ENCODE measurements at regions not wholly inside any gene's neighbourhood (a gene's known extent, or its start where the extent isn't known, plus 50 kb on each side); places are given as distances from the start of the nearest gene placed in this dataset.

GRCh38 chr2:224320660-224321059 is 81.2 kb downstream of the FAM124B start:
- TF ChIP-seq E2F4 (IDR thresholded peaks at IDR 0.05; ENCODE audit: low read depth, low read length): no peak
- no peak for TF ChIP-seq NRF1 (conservative IDR thresholded peaks at IDR 0.05; ENCODE audit: low read depth, low read length)
- TF ChIP-seq ZBED1 (IDR thresholded peaks at IDR 0.05; ENCODE audit: borderline replicate concordance): no peak
- no peak for TF ChIP-seq ZNF687 (IDR thresholded peaks at IDR 0.05)
- TF ChIP-seq ZNF217 (IDR thresholded peaks at IDR 0.05): no peak
- no peak for TF ChIP-seq ASH2L (IDR thresholded peaks at IDR 0.05; ENCODE audit: borderline replicate concordance, low read depth)
- TF ChIP-seq KDM1A (IDR thresholded peaks at IDR 0.05; ENCODE audit: borderline replicate concordance): no peak
- no peak for TF ChIP-seq PAX5 (IDR thresholded peaks at IDR 0.05; ENCODE audit: borderline replicate concordance, low read depth, low read length)
- no peak for TF ChIP-seq BCLAF1 (IDR thresholded peaks at IDR 0.05)
- no peak for TF ChIP-seq ATF2 (IDR thresholded peaks at IDR 0.05; ENCODE audit: low read length)
- no peak for TF ChIP-seq SUPT20H (IDR thresholded peaks at IDR 0.05; ENCODE audit: borderline replicate concordance, control insufficient read depth, low read depth, low read length)
- TF ChIP-seq SKIL (IDR thresholded peaks at IDR 0.05; ENCODE audit: low read depth, poor library complexity, severe bottlenecking): no peak
- DNase-seq (ENCODE audit: low read depth, low spot score): no peak
- no peaks in the 10 kb centered on the region for H3K4me1 ChIP-seq (ENCODE audit: control insufficient read depth, insufficient read depth, low read length)
- no peak overlapping the region for H2AFZ ChIP-seq (ENCODE audit: control insufficient read depth, low read depth, low read length)
- H3K27ac ChIP-seq (ENCODE audit: control insufficient read depth, insufficient read depth): no peak overlapping the region
- H3K4me2 ChIP-seq (ENCODE audit: control insufficient read depth, insufficient read depth): no peak overlapping the region
- POLR2A ChIA-PET: no interaction called here
- RAD21 ChIA-PET (ENCODE audit: unreplicated experiment): no interaction called here
- SMC1A ChIA-PET (ENCODE audit: uncharacterized antibody, unreplicated experiment): interaction anchor here (0.6 to 0.8 kb wide), 2 partner anchors 12 to 995 kb away, joined by 3 read pairs; no protein-coding TSS in a partner anchor
- no TSS peak for BruUV-seq (replicated peaks)
- in situ Hi-C loops (cut with MboI) (no loop called here), intact Hi-C loops (cut with micrococcal nuclease; ENCODE audit: unreplicated experiment) (no loop called here)
- no peak for FAIRE-seq
- no peaks in the 10 kb centered on the region for H4K20me1 ChIP-seq (ENCODE audit: control insufficient read depth, insufficient read depth)
- no peak overlapping the region for H3K9ac ChIP-seq (ENCODE audit: control insufficient read depth, insufficient read depth, low read length)
- 28% methylated on average over 1 of the region's 1 CpG for WGBS (ENCODE audit: insufficient coverage, insufficient replicate concordance, low lambda C conversion rate, missing lambda C conversion rate)
- no peaks in the 10 kb centered on the region for H3K79me2 ChIP-seq (ENCODE audit: control insufficient read depth, insufficient read depth, low read length)
- no peak for ATAC-seq
- H3K4me3 ChIP-seq: no peak overlapping the region
- no peaks in the 10 kb centered on the region for H3K36me3 ChIP-seq (ENCODE audit: control insufficient read depth in 2 of 2, insufficient read depth in 2 of 2, low read length in 1 of 2)
- H3K9me3 ChIP-seq (replicated peaks; ENCODE audit: control insufficient read depth, insufficient read depth, low read length): no peaks in the 10 kb centered on the region
- peaks cover 0 to 8% of the 10 kb centered on the region in 2 experiments; a peak in 3 of 4 replicates for H3K27me3 ChIP-seq (replicated peaks in 1 of 2; ENCODE audit: control insufficient read depth in 2 of 2, insufficient read depth in 2 of 2, low read length in 1 of 2)
- CTCF ChIA-PET: interaction anchor here (0.6 to 1.4 kb wide), 3 partner anchors 33 to 328 kb away, joined by 3 read pairs; no protein-coding TSS in a partner anchor

All from GM12878 (cell line).